Parathyroid adenoma (tissue), 2 donors: ENCODE measurements at regions not wholly inside any gene's neighbourhood (a gene's known extent, or its start where the extent isn't known, plus 50 kb on each side); places are given as distances from the start of the nearest gene placed in this dataset.

Experiments
- H2AFZ ChIP-seq: fragments of 300-600 bp; sonication (generic); one replicate; pipeline ENCODE4 v1.7.0; 2017; ENCODE audit warnings: antibody characterized with exemption, mild to moderate bottlenecking
- H3K27ac ChIP-seq: fragments of 300-600 bp; sonication (generic); one replicate; pipeline ENCODE4 v1.7.0; 2017
- H3K27me3 ChIP-seq: fragments of 300-600 bp; sonication (generic); one replicate; pipeline ENCODE4 v1.7.0; 2017; ENCODE audit warnings: low read length; ENCODE audit not compliant: control insufficient read depth, insufficient read depth
- H3K36me3 ChIP-seq: fragments of 300-600 bp; sonication (generic); one replicate; pipeline ENCODE4 v1.7.0; 2017; ENCODE audit warnings: low read length; ENCODE audit not compliant: control insufficient read depth, insufficient read depth
- H3K4me1 ChIP-seq: fragments of 300-600 bp; sonication (generic); one replicate; pipeline ENCODE4 v1.7.0; 2017; ENCODE audit warnings: control low read depth
- H3K4me2 ChIP-seq: fragments of 300-600 bp; sonication (generic); one replicate; pipeline ENCODE4 v1.7.0; 2017; ENCODE audit warnings: low read length
- H3K4me3 ChIP-seq: fragments of 300-600 bp; sonication (generic); one replicate; pipeline ENCODE4 v1.7.0; 2017; ENCODE audit warnings: low read depth, low read length
- H3K79me2 ChIP-seq: fragments of 300-600 bp; sonication (generic); one replicate; pipeline ENCODE4 v1.7.0; 2017; ENCODE audit warnings: control low read depth
- H3K9ac ChIP-seq: fragments of 300-600 bp; sonication (generic); one replicate; pipeline ENCODE4 v1.7.0; 2017; ENCODE audit warnings: mild to moderate bottlenecking
- H3K9me3 ChIP-seq: fragments of 300-600 bp; sonication (generic); one replicate; pipeline ENCODE4 v1.7.0; 2017; ENCODE audit warnings: low read length; ENCODE audit not compliant: control insufficient read depth
- TF ChIP-seq, protein P1 (sequence below): fragments of 300-600 bp; sonication (generic); IDR thresholded peaks from one replicate; pipeline ENCODE4 v1.7.0; 2017; ENCODE audit warnings: antibody characterized with exemption, mild to moderate bottlenecking
- donor health status: primary hyperparathyroidism.

DNA sequence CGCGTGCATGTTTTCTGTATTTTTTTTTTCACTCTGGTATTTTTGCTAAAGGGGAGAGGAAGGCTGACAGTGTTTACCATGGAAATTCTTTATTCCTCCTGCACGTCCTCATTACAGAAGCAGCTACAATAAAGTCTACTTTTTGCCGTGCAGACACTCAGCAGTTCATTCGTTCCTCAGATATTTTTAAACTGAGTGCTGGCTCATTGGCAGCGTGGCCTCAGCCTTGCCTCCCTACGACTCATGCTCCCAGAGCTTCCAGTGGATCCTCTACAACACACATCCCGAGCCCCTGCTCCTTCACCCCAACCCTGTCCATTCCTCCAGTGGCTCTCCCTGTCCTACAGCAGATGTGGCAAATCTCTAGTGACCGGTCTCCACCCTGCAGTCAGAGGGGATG lies 239.2 kb upstream of the ZMIZ1 start:
- no peaks in the 10 kb centered on the region for H3K4me1 ChIP-seq
- H3K4me3 ChIP-seq: no peak overlapping the region
- TF ChIP-seq, protein P1, sequence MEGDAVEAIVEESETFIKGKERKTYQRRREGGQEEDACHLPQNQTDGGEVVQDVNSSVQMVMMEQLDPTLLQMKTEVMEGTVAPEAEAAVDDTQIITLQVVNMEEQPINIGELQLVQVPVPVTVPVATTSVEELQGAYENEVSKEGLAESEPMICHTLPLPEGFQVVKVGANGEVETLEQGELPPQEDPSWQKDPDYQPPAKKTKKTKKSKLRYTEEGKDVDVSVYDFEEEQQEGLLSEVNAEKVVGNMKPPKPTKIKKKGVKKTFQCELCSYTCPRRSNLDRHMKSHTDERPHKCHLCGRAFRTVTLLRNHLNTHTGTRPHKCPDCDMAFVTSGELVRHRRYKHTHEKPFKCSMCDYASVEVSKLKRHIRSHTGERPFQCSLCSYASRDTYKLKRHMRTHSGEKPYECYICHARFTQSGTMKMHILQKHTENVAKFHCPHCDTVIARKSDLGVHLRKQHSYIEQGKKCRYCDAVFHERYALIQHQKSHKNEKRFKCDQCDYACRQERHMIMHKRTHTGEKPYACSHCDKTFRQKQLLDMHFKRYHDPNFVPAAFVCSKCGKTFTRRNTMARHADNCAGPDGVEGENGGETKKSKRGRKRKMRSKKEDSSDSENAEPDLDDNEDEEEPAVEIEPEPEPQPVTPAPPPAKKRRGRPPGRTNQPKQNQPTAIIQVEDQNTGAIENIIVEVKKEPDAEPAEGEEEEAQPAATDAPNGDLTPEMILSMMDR: no peak
- H3K9ac ChIP-seq: no peak overlapping the region
- no peaks in the 10 kb centered on the region for H3K36me3 ChIP-seq
- H2AFZ ChIP-seq: no peak overlapping the region
- no peak overlapping the region for H3K27ac ChIP-seq
- no peaks in the 10 kb centered on the region for H3K79me2 ChIP-seq
- H3K9me3 ChIP-seq: no peaks in the 10 kb centered on the region
- H3K27me3 ChIP-seq: no peaks in the 10 kb centered on the region
- H3K4me2 ChIP-seq: no peak overlapping the region

- Histone ChIP-seq H3K9ac (no peak overlapping the region), H2AFZ (no peak overlapping the region), H3K4me3 (no peak overlapping the region), H3K4me2 (no peak overlapping the region), H3K79me2 (no peaks in the 10 kb centered on the region), H3K27ac (no peak overlapping the region), H3K27me3 (no peaks in the 10 kb centered on the region), H3K9me3 (no peaks in the 10 kb centered on the region), H3K36me3 (no peaks in the 10 kb centered on the region), H3K4me1 (no peaks in the 10 kb centered on the region)
- TF ChIP-seq, protein P1: no peak
These were observed 238.4 kb upstream of the ZMIZ1 start for GRCh38 chr10:78830062-78830975.

DNA sequence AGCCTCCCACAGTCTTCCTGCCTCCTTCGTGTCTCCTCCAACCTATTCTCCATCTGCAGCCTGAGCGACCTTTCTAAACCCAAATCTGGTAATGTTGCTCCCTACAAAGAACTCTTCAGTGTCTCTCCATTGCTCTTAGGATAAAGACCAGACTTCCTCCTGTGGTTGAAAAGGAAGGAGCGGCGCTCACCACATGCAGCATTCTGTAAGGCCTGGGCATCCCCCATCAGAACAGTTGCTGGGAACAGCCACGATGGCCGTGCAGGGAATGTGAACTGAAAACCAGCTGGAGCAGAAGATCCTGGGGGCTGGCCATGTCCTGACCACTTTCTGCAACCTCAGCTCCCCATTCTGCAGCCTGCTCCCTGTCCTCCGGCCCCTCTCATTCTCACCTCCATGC lies 237.8 kb upstream of the ZMIZ1 start:
- TF ChIP-seq, protein P1: no peak
- no peaks in the 10 kb centered on the region for H3K36me3 ChIP-seq
- H3K27me3 ChIP-seq: no peaks in the 10 kb centered on the region
- no peak overlapping the region for H3K4me2 ChIP-seq
- H3K79me2 ChIP-seq: no peaks in the 10 kb centered on the region
- no peak overlapping the region for H2AFZ ChIP-seq
- H3K9me3 ChIP-seq: no peaks in the 10 kb centered on the region
- H3K27ac ChIP-seq: no peak overlapping the region
- H3K4me3 ChIP-seq: no peak overlapping the region
- H3K4me1 ChIP-seq: no peaks in the 10 kb centered on the region
- H3K9ac ChIP-seq: no peak overlapping the region

DNA sequence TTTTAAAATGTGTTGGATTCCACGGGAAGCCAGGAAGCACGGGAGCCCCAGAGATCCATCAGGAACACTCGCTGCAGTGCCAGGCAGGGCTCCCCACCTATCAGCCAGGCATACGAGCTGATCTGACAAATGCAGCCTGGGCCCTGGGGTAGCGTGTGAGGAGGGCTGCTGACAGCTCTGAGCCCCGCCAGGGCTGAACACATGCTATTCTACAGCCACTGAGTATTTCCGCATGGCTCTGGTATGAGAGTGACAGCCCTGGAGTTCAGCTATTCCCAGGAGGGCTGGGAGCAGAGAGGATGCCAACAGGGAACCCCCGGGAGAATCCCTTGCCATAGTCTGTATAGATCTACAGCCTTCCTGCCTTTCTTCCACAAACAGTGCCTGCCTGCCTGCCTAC lies 237.3 kb upstream of the ZMIZ1 start:
- Histone ChIP-seq H3K27ac (no peak overlapping the region), H3K27me3 (no peaks in the 10 kb centered on the region), H2AFZ (no peak overlapping the region), H3K4me1 (no peaks in the 10 kb centered on the region), H3K36me3 (no peaks in the 10 kb centered on the region), H3K4me2 (no peak overlapping the region), H3K9me3 (no peaks in the 10 kb centered on the region), H3K9ac (no peak overlapping the region), H3K79me2 (no peaks in the 10 kb centered on the region), H3K4me3 (no peak overlapping the region)
- TF ChIP-seq, protein P1: no peak

DNA sequence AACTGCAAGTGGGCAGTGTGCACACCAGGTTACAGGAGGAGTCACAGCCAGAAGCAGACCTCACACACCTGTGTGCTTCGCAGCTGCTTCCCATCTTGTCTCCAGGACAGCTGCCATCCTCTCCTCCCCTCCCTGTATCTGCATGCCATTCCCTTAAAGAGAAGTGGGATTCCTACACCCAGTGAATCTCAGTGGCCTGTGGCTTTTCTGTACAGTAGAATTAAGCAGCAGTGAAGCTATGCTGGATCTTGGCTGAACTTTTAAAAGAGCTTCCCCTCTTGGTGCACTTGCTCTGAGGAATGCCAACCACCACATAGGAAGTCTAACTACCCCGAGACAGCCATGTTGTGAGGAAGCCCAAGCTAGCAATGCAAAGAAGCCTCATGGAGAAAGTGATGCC lies 236.5 kb upstream of the ZMIZ1 start:
- Histone ChIP-seq H3K27ac (no peak overlapping the region), H3K9me3 (no peaks in the 10 kb centered on the region), H2AFZ (no peak overlapping the region), H3K4me2 (no peak overlapping the region), H3K9ac (no peak overlapping the region), H3K4me1 (no peaks in the 10 kb centered on the region), H3K79me2 (no peaks in the 10 kb centered on the region), H3K4me3 (no peak overlapping the region), H3K36me3 (no peaks in the 10 kb centered on the region), H3K27me3 (no peaks in the 10 kb centered on the region)
- TF ChIP-seq, protein P1: no peak
